HEK293T (cell line): ENCODE measurements at regions not wholly inside any gene's neighbourhood (a gene's known extent, or its start where the extent isn't known, plus 50 kb on each side); places are given as distances from the start of the nearest gene placed in this dataset.

ENCODE experiments used
- ARNT ChIP-seq: fragments of 450-650 bp; IDR thresholded peaks from 2 replicates; pipeline ENCODE4 v1.6.1; 2017; ENCODE audit warnings: mild to moderate bottlenecking
- BHLHE40 ChIP-seq: fragments of 450-650 bp; IDR thresholded peaks from 2 replicates; pipeline ENCODE4 v1.6.1; 2016; ENCODE audit warnings: mild to moderate bottlenecking, moderate library complexity, borderline replicate concordance
- CTBP1 ChIP-seq: fragments of 450-650 bp; IDR thresholded peaks from 2 replicates; pipeline ENCODE4 v1.6.1; 2016; ENCODE audit warnings: borderline replicate concordance
- ELF4 ChIP-seq: fragments of 450-650 bp; IDR thresholded peaks from 2 replicates; pipeline ENCODE4 v1.6.1; 2017; ENCODE audit warnings: antibody characterized with exemption
- FOXA1 ChIP-seq: fragments of 450-650 bp; IDR thresholded peaks from 2 replicates; pipeline ENCODE4 v1.6.1; 2016; ENCODE audit warnings: mild to moderate bottlenecking
- FOXK2 ChIP-seq: fragments of 450-650 bp; IDR thresholded peaks from 2 replicates; pipeline ENCODE4 v1.6.1; 2016; ENCODE audit warnings: mild to moderate bottlenecking
- L3MBTL2 ChIP-seq: fragments of 450-650 bp; conservative IDR thresholded peaks from 2 replicates; pipeline ENCODE4 v1.6.1; 2016; ENCODE audit warnings: mild to moderate bottlenecking
- PKNOX1 ChIP-seq: fragments of 450-650 bp; IDR thresholded peaks from 2 replicates; pipeline ENCODE4 v1.6.1; 2016
- SP1 ChIP-seq: fragments of 450-650 bp; IDR thresholded peaks from 2 replicates; pipeline ENCODE4 v1.6.1; 2017
- SUZ12 ChIP-seq: fragments of 450-650 bp; IDR thresholded peaks from 2 replicates; pipeline ENCODE4 v1.6.1; 2016; ENCODE audit warnings: mild to moderate bottlenecking
- TARDBP ChIP-seq: fragments of 450-650 bp; IDR thresholded peaks from 2 replicates; pipeline ENCODE4 v1.6.1; 2016

DNA sequence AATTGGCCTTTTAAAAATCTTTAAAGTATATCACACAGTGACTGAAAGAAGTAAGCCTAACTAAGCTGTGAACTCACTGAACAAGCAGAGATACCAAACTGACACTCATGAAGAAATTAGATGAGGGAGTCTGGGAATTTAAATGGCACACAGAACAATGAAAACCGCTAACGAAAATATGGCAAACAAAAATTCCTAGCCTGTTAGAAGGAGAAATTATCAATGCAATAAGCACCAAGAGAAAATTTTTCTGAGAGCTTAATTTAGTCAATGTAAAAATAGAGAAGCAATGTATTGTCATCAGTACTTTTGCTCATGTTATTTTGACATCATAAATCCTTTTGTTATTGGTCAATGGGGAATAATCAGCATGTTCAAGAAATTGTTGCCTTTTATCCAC lies 291.1 kb upstream of the PDZRN3 start:
- TF ChIP-seq PKNOX1 (no peak), L3MBTL2 (no peak), ARNT (no peak), TARDBP (no peak), FOXA1 (no peak), BHLHE40 (no peak), SUZ12 (no peak), ELF4 (no peak), FOXK2 (no peak), CTBP1 (no peak), SP1 (no peak)
